ENCODE measurements at regions not wholly inside any gene's neighbourhood (a gene's known extent, or its start where the extent isn't known, plus 50 kb on each side); places are given as distances from the start of the nearest gene placed in this dataset.

DNA sequence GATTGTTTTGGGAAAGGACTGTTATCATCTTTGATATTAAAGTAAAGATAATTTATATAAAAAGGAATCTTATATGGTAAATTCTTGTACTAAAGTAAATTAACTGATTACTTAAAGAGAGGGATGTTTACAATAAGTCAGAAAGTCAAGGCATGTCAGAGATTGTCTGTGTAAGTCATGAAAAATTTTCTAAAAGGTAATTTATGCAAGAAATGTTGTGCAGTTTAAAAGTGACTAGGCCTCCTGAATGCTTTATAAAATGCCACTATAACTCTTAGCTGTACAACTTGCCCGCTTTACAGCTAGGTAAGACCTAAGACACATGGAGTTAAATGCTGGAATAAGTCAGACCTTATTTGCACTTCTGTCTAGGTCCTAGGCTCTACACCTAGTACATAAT, 692.9 kb downstream of the GBE1 start:
- TF ChIP-seq, protein P1, sequence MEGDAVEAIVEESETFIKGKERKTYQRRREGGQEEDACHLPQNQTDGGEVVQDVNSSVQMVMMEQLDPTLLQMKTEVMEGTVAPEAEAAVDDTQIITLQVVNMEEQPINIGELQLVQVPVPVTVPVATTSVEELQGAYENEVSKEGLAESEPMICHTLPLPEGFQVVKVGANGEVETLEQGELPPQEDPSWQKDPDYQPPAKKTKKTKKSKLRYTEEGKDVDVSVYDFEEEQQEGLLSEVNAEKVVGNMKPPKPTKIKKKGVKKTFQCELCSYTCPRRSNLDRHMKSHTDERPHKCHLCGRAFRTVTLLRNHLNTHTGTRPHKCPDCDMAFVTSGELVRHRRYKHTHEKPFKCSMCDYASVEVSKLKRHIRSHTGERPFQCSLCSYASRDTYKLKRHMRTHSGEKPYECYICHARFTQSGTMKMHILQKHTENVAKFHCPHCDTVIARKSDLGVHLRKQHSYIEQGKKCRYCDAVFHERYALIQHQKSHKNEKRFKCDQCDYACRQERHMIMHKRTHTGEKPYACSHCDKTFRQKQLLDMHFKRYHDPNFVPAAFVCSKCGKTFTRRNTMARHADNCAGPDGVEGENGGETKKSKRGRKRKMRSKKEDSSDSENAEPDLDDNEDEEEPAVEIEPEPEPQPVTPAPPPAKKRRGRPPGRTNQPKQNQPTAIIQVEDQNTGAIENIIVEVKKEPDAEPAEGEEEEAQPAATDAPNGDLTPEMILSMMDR (IDR thresholded peaks at IDR 0.05) = no peak
- no peak for TF ChIP-seq POLR2AphosphoS5 (IDR thresholded peaks at IDR 0.05)
- no peak for TF ChIP-seq POLR2A (IDR thresholded peaks at IDR 0.05; ENCODE audit: low read depth)
- no peak for TF ChIP-seq EP300 (IDR thresholded peaks at IDR 0.05)

Data from esophagus muscularis mucosa (tissue), 4 donors.